BLaER1 treated with 17β-estradiol and CSF1 and Interleukin-3, amounts not matched to agents 10 nM and 100 nM (cell line): ENCODE measurements at regions not wholly inside any gene's neighbourhood (a gene's known extent, or its start where the extent isn't known, plus 50 kb on each side); places are given as distances from the start of the nearest gene placed in this dataset.
A peak's percentile ranks its signal among the peaks of the same experiment; 100 is the strongest.

Source experiments
- H3K27ac ChIP-seq, 11 experiments: shearing (Covaris generic); formaldehyde crosslinking; 2 replicates each; pipeline ENCODE4 v1.8.1; 2022
- H3K27me3 ChIP-seq, 11 experiments: shearing (Covaris generic); formaldehyde crosslinking; 2 replicates each; pipeline ENCODE4 v1.8.1; 2022
- H3K36me3 ChIP-seq, 11 experiments: shearing (Covaris generic); formaldehyde crosslinking; 2 replicates each; pipeline ENCODE4 v1.8.1; 2022
- H3K4me1 ChIP-seq, 10 experiments: shearing (Covaris generic); formaldehyde crosslinking; 2 replicates each; pipeline ENCODE4 v1.8.1; 2022
- H3K4me2 ChIP-seq, 11 experiments: shearing (Covaris generic); formaldehyde crosslinking; 2 replicates each; pipeline ENCODE4 v1.8.1; 2022
- H3K4me3 ChIP-seq, 10 experiments: shearing (Covaris generic); formaldehyde crosslinking; 2 replicates each; pipeline ENCODE4 v1.8.1; 2022
- H3K9ac ChIP-seq, 11 experiments: shearing (Covaris generic); formaldehyde crosslinking; 2 replicates each; pipeline ENCODE4 v1.8.1; 2022
- H3K9me3 ChIP-seq, 11 experiments: shearing (Covaris generic); formaldehyde crosslinking; replicated peaks in 1 of 11; 2 replicates each; pipeline ENCODE4 v1.8.1; 2022
- H4K20me1 ChIP-seq, 11 experiments: shearing (Covaris generic); formaldehyde crosslinking; 2 replicates each; pipeline ENCODE4 v1.8.1; 2022
- Cebpa-rat ChIP-seq, 11 experiments: shearing (Covaris generic); IDR thresholded peaks; 2 replicates each; pipeline ENCODE4 v1.8.1; 2022

GRCh38 chr16:7206469-7206868, 126.2 kb upstream of the RBFOX1 start:
- Histone ChIP-seq H3K27me3 (no peaks in the 10 kb centered on the region), H3K36me3 (no peaks in the 10 kb centered on the region), H3K27ac (no peak overlapping the region), H3K9ac (no peak overlapping the region), H3K4me1 (peaks cover 0 to 7% (median 4%) of the 10 kb centered on the region in 10 experiments; a peak in 13 of 20 replicates), H3K4me2 (no peak overlapping the region), H3K4me3 (no peak overlapping the region), H3K9me3 (no peaks in the 10 kb centered on the region), H4K20me1 (no peaks in the 10 kb centered on the region; a peak in 1 of 22 replicates)
- no peak for TF ChIP-seq Cebpa-rat (IDR thresholded peaks at IDR 0.05)

- H3K36me3 ChIP-seq, result no peaks in the 10 kb centered on the region
- H3K27me3 ChIP-seq, result no peaks in the 10 kb centered on the region
- H4K20me1 ChIP-seq, result no peaks in the 10 kb centered on the region
- H3K9me3 ChIP-seq, result 0 out of 22 replicates have a peak, but pooled peaks cover 0 to 7% (median 0%) of the 10 kb centered on the region in 11 experiments
- no peak overlapping the region for H3K4me2 ChIP-seq
- H3K4me3 ChIP-seq, result no peak overlapping the region
- H3K9ac ChIP-seq, result no peak overlapping the region
- H3K27ac ChIP-seq, result no peak overlapping the region
- H3K4me1 ChIP-seq, result peaks cover 0 to 9% (median 0%) of the 10 kb centered on the region in 10 experiments; a peak in 7 of 20 replicates
- TF ChIP-seq Cebpa-rat (IDR thresholded peaks at IDR 0.05), result no peak; a peak in 1 of 22 replicates
Observed at GRCh38 chr16:7200320-7200719, 132.3 kb upstream of the RBFOX1 start.

- H3K9ac ChIP-seq, result no peak overlapping the region
- no peaks in the 10 kb centered on the region for H3K36me3 ChIP-seq
- no peaks in the 10 kb centered on the region for H3K9me3 ChIP-seq
- no peaks in the 10 kb centered on the region; a peak in 1 of 22 replicates for H4K20me1 ChIP-seq
- no peak overlapping the region for H3K4me2 ChIP-seq
- TF ChIP-seq Cebpa-rat (IDR thresholded peaks at IDR 0.05), result no peak
- no peaks in the 10 kb centered on the region for H3K4me1 ChIP-seq
- H3K4me3 ChIP-seq, result no peak overlapping the region
- no peaks in the 10 kb centered on the region for H3K27me3 ChIP-seq
- H3K27ac ChIP-seq, result no peak overlapping the region
Observed at GRCh38 chr16:7185689-7186088, 147.0 kb upstream of the RBFOX1 start.

- H3K9me3 ChIP-seq, result no peaks in the 10 kb centered on the region
- H3K4me3 ChIP-seq, result no peak overlapping the region
- no peaks in the 10 kb centered on the region for H3K4me1 ChIP-seq
- H3K4me2 ChIP-seq, result no peak overlapping the region
- H4K20me1 ChIP-seq, result no peaks in the 10 kb centered on the region; a peak in 1 of 22 replicates
- H3K27me3 ChIP-seq, result no peaks in the 10 kb centered on the region
- no peak for TF ChIP-seq Cebpa-rat (IDR thresholded peaks at IDR 0.05)
- H3K36me3 ChIP-seq, result no peaks in the 10 kb centered on the region
- no peak overlapping the region for H3K9ac ChIP-seq
- no peak overlapping the region for H3K27ac ChIP-seq
Observed at GRCh38 chr16:7185165-7185564, 147.5 kb upstream of the RBFOX1 start.

GRCh38 chr16:7183768-7184167, 148.9 kb upstream of the RBFOX1 start:
- Histone ChIP-seq H3K4me3 (no peak overlapping the region), H3K36me3 (no peaks in the 10 kb centered on the region), H3K9me3 (no peaks in the 10 kb centered on the region), H3K4me2 (no peak overlapping the region), H3K4me1 (no peaks in the 10 kb centered on the region), H4K20me1 (no peaks in the 10 kb centered on the region; a peak in 1 of 22 replicates), H3K27ac (no peak overlapping the region), H3K27me3 (no peaks in the 10 kb centered on the region), H3K9ac (no peak overlapping the region)
- TF ChIP-seq Cebpa-rat (IDR thresholded peaks at IDR 0.05), result no peak

GRCh38 chr16:7182510-7183109, 150.0 kb upstream of the RBFOX1 start:
- H3K4me1 ChIP-seq, result no peaks in the 10 kb centered on the region
- no peaks in the 10 kb centered on the region for H3K27me3 ChIP-seq
- no peaks in the 10 kb centered on the region; a peak in 1 of 22 replicates for H4K20me1 ChIP-seq
- H3K9me3 ChIP-seq, result no peaks in the 10 kb centered on the region
- no peaks in the 10 kb centered on the region for H3K36me3 ChIP-seq
- H3K4me2 ChIP-seq, result no peak overlapping the region
- no peak for TF ChIP-seq Cebpa-rat (IDR thresholded peaks at IDR 0.05)
- no peak overlapping the region for H3K4me3 ChIP-seq
- H3K27ac ChIP-seq, result no peak overlapping the region
- H3K9ac ChIP-seq, result no peak overlapping the region

- TF ChIP-seq Cebpa-rat (IDR thresholded peaks at IDR 0.05), result no peak
- H3K4me3 ChIP-seq, result no peak overlapping the region
- no peaks in the 10 kb centered on the region; a peak in 1 of 22 replicates for H4K20me1 ChIP-seq
- H3K4me2 ChIP-seq, result no peak overlapping the region
- H3K4me1 ChIP-seq, result no peaks in the 10 kb centered on the region
- no peaks in the 10 kb centered on the region for H3K36me3 ChIP-seq
- H3K27me3 ChIP-seq, result no peaks in the 10 kb centered on the region
- no peaks in the 10 kb centered on the region for H3K9me3 ChIP-seq
- H3K9ac ChIP-seq, result no peak overlapping the region
- H3K27ac ChIP-seq, result no peak overlapping the region
Observed at GRCh38 chr16:7177875-7178274, 154.8 kb upstream of the RBFOX1 start.

- H3K27ac ChIP-seq, result no peak overlapping the region
- TF ChIP-seq Cebpa-rat (IDR thresholded peaks at IDR 0.05), result no peak
- no peaks in the 10 kb centered on the region; a peak in 1 of 22 replicates for H3K9me3 ChIP-seq
- no peak overlapping the region for H3K4me3 ChIP-seq
- no peaks in the 10 kb centered on the region for H4K20me1 ChIP-seq
- no peaks in the 10 kb centered on the region for H3K36me3 ChIP-seq
- H3K27me3 ChIP-seq, result no peaks in the 10 kb centered on the region
- no peaks in the 10 kb centered on the region for H3K4me1 ChIP-seq
- H3K9ac ChIP-seq, result no peak overlapping the region
- H3K4me2 ChIP-seq, result no peak overlapping the region
Observed at GRCh38 chr16:7171151-7171550, 161.5 kb upstream of the RBFOX1 start.

- H3K9ac ChIP-seq, result no peak overlapping the region
- no peak for TF ChIP-seq Cebpa-rat (IDR thresholded peaks at IDR 0.05)
- no peaks in the 10 kb centered on the region for H3K27me3 ChIP-seq
- H3K4me2 ChIP-seq, result no peak overlapping the region
- no peaks in the 10 kb centered on the region for H3K36me3 ChIP-seq
- no peak overlapping the region for H3K27ac ChIP-seq
- H3K4me1 ChIP-seq, result no peaks in the 10 kb centered on the region
- H3K9me3 ChIP-seq, result no peaks in the 10 kb centered on the region; a peak in 1 of 22 replicates
- no peaks in the 10 kb centered on the region for H4K20me1 ChIP-seq
- no peak overlapping the region for H3K4me3 ChIP-seq
Observed at GRCh38 chr16:7167626-7168025, 165.0 kb upstream of the RBFOX1 start.

- TF ChIP-seq Cebpa-rat (IDR thresholded peaks at IDR 0.05), result no peak
- no peaks in the 10 kb centered on the region for H4K20me1 ChIP-seq
Observed at GRCh38 chr16:7161891-7162290, 170.8 kb upstream of the RBFOX1 start.

More at GRCh38 chr16:7161891-7162290, 170.8 kb upstream of the RBFOX1 start:
- Histone ChIP-seq H3K4me1 (peaks cover 0 to 6% (median 0%) of the 10 kb centered on the region in 10 experiments; a peak in 1 of 20 replicates), H3K4me3 (no peak overlapping the region), H3K27me3 (no peaks in the 10 kb centered on the region), H3K4me2 (peak overlapping the region in 2 of 11 experiments; percentile 14; a peak in 2 of 22 replicates), H3K9ac (no peak overlapping the region), H3K36me3 (no peaks in the 10 kb centered on the region), H3K9me3 (no peaks in the 10 kb centered on the region), H3K27ac (no peak overlapping the region)
